ENCODE measurements at regions not wholly inside any gene's neighbourhood (a gene's known extent, or its start where the extent isn't known, plus 50 kb on each side); places are given as distances from the start of the nearest gene placed in this dataset.
"Not testable (repeated sequence)": the region's sequence is repeated elsewhere in the genome, so short reads cannot be mapped to it uniquely, and the experiment has no call there.

DNA sequence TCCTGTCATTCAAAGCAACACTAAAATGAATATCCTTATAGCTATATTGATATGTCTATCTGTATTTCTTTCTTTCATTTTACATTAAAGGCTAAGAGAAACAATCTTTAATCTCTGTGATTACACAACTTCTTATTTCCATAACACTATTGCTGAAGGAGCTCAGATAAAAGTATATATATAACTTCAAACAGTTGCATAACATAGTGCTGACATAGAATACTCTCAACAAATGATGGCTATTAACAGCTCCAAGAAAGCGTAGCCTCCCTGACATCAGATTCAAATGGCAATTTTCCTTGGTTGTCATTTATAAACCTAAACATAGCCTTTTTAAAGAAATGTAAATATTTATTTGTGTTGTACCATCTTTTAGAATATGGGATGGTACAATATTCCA is 116.6 kb upstream of the PTPRG start:
- no peak for DNase-seq (ENCODE audit: low read depth in 2 of 2)

DNA sequence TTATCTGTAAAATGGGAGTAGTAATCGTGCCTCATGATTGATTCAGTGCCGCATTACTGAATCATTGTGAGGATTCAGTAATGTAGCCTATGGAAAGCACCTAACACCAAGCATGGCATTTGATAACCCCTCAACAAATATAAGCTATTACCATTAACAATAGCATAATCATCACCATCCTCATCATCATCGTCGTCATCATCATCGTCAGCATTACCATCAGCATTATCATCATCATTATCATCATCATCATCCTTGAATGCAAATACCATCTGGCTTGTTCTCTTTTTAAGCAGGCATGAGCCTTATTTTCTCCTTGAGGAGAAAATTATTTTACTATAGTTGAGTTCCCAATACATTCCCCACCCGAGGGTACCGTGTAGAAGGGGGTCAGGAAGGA is 115.4 kb upstream of the PTPRG start:
- no peak for DNase-seq (ENCODE audit: low read depth in 2 of 2)

DNA sequence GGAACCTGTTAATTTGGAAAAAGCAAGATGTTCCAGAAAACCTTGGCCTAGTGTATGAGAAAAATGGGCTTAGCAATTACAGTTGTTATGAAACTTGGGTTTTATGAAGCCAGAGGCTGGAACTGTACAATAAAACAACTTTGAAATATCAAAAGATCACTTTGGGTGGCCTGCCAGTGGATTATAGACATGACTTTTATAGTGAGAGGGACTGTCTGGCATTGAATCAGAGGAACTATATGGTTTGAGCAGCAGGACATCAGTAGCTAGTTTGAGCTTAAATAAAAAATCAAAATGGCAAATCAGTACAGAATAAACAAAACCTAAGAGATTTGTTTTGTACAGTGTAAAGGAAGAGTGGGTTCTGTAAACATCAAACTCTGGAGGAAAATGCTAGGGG is 115.0 kb upstream of the PTPRG start:
- DNase-seq (ENCODE audit: low read depth in 2 of 2) = no peak

DNA sequence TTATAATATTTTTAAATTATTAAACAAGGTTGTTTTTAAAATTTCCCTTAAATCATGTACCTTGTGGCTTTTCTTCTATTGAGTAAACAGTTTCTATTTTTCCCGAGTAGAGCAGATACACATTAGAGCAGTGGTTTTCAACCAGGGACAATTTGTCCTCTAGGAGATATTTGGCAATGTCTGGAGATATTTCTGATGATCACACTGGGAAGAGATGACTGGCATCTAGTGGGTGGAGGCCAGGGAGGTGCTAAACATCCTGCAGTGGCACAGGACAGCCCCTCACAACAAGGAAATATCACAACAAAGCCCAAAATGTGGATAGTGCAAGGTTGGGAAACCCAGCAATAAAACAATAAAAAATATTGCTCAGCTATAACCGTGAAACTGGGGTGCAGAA is 113.0 kb upstream of the PTPRG start:
- no peak for DNase-seq (ENCODE audit: low read depth in 2 of 2)

DNA sequence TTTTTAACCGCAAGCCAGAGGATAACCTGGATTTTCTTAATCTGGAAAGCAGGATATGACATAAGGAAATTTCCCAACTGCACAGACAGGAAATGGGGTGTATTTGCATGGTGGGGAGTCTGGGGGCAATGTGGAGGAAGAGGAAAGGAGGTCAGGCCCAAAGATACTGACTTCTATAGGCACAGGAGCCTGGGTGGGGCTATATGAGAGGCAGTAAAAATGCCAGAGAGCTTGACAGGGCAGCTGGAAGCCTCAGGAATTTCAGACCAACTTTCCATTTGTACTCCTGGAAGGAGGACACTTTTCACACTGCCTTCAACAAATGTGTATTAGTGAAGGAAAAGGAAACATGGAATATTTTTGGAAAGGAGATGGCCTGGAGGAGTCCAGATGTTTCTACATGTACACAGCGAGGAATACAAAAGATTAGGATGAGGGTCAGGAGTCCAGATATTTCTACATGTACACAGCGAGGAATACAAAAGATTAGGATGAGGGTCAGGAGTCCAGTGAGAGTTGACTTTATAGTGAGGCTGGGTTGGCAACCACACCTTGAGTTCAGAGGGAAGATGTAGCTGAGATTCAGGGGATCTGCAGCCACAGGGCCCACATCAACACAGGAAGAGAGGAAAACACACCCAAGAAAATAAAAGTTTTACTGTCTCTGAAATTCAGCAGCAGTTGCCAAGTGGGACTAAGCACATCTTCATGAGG is 111.9 kb upstream of the PTPRG start:
- no peak for DNase-seq (ENCODE audit: low read depth in 2 of 2)

DNA sequence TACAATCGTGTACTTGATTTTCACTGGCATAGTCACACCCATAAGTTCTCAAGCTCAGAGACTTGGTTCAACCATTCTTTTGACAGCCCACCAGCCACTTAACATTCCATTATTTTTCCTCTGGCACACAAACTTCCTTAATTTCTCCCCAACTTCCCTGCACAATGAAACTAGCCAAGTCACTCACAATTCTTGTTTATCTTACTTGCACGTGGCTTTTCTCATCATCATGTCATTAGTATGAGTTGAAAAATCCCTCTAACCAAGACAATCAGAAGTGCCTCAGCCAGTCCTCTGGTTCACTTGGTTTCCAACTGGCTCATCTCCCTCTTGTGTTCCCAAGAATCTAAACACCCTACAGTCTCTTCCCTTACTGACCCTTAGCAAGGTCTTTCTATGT is 110.5 kb upstream of the PTPRG start:
- no peak for DNase-seq (ENCODE audit: low read depth in 2 of 2)

DNA sequence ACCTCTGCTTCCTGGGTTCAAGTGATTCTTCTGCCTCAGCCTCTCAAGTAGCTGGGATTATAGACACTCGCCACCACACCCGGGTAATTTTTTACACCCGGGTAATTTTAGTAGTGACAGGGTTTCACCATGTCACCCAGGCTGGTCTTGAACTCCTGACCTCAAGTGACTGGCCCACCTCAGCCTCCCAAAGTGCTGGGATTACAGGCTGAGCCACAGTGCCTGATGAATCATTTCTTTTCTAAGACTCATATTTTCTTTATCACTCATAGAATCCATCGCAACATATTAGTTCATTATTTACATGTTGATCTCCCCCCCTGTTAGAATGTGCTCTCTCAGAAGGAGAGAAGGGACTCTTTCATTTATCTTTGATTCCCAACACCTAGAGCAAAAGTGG is 109.5 kb upstream of the PTPRG start:
- no peak for DNase-seq (ENCODE audit: low read depth in 2 of 2)

DNA sequence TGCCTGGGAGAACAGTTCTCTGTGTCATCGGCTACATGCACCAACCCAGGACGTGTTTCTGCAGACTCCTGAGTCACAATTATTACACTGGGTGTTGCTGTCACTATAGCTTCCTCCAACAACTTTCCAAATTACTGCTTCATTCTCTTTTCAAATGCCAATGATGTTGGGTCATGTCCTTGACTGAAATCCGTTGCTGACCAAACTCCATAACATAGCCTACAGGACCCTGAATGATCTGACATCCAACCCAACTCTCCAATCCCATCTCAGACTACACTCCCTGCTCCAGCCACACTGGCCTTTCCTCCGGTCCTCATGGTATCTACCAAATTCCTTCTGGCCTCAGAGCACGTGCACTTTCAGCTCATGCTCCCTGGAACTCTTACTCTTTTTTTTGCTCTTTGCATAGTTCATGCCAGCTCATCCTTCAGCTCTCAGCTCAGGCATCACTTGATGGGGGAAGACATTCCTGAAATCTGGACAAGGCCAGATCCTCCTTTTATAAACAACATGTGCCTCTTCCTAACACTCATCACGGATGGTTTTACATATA is 108.8 kb upstream of the PTPRG start:
- no peak for DNase-seq (ENCODE audit: low read depth in 2 of 2)

DNA sequence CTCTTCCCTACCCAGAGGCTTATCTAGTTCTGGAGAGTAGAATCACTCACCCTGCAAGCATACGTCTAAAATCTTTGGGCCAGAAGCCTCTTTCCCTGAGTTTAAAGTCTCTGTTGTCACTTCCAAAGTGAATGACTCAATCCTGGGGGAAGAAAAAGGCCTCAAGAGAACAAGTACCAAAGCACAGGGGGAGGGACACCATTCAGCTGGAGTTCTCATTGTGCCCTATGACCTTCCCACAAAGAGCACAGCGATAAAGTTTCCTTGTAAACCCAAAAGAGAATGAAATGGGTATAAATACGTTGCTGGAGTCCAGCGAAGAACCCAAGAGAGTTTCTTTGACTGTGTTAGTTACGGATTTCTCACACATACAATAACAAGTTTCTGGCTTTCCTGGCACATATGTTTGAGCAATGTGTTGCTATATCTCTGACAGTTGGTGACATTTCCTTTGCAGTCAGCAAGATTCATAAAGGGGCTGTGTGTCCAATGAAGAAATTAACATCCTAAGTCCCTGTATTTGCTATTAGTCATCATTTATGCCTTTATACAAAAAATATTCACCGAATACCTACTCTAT is 107.3 kb upstream of the PTPRG start:
- DNase-seq (ENCODE audit: low read depth in 2 of 2) = no peak

DNA sequence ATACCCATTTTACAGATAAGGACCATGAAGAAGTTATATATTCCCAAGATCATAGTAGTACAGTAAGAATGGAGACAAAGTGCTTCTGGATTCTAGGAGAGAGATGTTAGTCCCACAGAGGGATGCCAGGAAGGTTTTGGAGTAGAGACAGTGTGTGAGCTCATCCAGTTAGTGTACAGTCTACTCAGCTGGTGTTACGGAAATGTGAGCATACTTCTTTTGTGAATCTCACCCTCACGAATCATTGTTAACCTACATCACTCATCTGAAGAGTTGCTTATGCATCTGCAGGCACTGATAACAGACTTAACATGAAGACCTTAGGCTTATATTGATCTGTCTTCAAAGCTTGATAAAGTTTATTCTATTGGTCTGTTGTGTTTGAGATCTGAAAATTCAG is 106.6 kb upstream of the PTPRG start:
- DNase-seq (ENCODE audit: low read depth in 2 of 2) = no peak

DNA sequence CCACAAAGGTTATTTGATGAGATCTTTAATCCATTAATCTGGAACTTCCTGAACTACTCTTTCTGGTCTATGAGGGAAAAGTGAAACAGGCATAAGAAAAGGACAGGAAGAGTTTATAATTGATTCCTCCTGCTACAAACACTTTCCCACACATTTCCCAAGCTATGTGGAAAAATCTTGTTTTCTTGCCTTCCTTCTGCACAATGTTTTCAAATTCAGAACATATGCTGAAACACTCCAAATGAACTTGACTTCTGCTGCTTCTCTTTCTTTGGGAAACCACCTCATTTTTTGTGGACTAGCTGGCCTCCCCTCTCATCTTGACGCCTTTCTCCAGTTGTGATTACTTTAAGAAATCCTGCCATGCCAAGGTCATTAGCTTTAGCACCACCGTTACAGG is 100.7 kb upstream of the PTPRG start:
- no peak for DNase-seq (ENCODE audit: low read depth in 2 of 2)

DNA sequence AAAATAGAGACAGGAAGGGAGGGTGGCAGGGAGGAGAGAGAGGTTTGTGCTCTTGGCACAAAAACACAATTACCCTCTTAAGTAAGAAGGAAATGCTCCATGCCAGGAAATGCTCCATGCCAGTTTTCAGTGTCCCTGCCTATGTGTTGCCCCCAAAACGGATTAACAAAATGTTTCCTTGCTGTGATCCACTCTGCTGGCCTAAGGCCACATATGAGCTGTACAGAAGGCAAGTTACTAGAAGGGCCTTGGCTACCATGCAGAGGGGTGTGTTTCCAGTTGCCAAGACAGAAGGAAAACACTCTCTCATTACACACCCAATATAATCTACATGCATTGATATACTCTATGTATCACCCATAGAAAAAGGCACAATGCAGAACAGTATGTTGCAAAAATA is 98.2 kb upstream of the PTPRG start:
- no peak for DNase-seq (ENCODE audit: low read depth in 2 of 2)

DNA sequence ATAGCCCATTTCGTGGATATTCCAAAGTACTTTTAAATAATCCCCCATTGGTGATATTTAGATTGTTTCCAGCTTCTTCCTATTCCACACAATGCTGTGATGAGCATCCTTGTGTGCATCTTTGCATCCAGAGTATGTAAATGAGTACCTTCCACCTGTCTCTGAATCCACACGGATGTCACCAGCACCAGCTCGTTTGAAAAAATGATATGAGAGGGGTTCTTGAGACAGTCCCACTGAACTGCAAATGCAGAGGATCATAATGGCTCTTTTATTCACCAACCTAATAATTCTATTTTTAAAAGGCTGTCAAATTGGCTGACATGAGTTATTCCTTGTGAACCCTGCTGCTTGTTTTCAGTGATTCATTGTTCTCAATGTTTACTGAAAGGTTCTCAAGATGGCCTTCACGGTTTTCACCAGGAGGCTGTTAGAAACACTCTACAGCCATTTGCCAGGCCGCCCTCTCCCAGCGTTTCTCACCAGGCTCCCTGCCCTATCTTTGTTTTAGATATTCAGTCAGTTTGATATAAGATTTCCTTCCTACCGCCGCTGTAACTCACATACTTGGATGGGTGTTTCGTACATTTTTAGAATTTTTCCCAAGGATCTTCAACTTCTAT is 96.7 kb upstream of the PTPRG start:
- no peak for DNase-seq (ENCODE audit: low read depth in 2 of 2)

DNA sequence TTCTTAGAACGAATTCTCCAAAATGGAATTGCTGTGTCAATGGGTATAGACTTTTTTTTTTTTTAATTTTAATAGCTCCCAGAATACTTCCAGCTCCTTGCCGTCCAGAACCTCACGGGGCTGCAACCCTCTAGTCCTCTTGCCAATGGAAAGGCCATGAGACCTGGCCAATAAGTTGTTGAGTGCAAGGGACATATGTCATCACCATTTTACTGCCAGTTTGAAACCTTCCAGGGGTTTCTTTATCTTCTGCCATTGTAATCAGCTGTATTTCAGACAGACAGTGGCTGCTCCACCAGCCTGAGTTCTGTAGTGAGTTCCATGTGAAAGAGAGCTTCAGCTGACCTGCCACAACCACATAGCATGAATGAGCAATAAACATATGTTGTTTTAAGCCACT is 95.0 kb upstream of the PTPRG start:
- no peak for DNase-seq (ENCODE audit: low read depth in 2 of 2)

DNA sequence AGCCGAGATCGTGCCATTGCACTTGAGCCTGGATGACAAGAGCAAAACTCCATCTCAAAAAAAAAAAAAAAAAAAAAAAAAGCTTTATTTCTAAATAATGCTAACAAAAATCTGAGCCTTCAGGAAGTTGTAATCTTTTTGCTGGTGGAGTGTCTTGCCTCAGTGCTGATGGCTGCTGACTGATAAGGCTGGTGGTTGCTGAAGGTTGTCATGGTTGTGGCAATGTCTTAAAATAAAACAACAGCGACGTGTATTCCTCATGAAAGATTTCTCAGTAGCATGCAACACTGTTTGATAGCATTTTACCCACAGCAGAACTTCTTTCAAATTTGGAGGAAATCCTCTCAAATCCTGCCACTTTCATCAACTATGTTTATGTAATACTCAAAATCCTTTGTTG is 77.4 kb upstream of the PTPRG start:
- no peak for DNase-seq (ENCODE audit: low read depth in 2 of 2)

DNA sequence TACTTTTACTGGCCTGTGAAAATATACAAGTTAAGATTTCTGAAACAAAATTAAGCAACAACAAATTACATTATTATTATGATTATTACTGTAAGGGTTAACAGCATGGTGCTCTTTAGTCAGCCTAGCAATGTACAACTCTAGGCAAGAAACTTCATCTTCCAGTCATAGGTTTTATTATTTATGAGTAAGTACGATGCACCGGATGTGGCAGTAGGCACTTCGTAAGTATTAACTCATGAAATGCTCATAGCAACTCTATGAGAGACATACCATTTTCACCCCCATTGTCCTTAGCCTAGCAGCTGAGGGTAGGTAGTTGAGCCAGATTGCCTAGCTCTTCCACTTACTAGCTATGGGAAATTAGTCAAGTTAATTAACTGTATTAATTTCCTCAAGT is 68.0 kb upstream of the PTPRG start:
- DNase-seq (ENCODE audit: low read depth in 2 of 2) = no peak

DNA sequence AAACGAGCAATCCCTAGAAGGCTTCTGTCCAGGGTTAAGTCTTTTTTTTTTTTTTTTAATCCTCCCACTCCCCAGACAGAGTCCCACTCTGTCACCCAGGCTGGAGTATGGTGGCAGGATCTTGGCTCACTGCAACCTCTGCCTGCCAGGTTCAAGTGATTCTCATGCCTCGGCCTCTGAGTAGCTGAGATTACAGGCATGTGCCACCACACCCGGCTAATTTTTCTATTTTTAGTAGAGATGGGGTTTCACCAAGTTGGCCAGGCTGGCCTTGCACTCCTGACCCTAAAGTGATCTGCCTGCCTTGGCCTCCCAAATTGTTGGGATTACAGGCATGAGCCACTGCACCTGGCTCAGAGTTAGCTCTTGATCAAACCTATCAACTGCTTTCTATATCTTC is 67.1 kb upstream of the PTPRG start:
- DNase-seq (ENCODE audit: low read depth in 2 of 2) = not testable (repeated sequence)

DNA sequence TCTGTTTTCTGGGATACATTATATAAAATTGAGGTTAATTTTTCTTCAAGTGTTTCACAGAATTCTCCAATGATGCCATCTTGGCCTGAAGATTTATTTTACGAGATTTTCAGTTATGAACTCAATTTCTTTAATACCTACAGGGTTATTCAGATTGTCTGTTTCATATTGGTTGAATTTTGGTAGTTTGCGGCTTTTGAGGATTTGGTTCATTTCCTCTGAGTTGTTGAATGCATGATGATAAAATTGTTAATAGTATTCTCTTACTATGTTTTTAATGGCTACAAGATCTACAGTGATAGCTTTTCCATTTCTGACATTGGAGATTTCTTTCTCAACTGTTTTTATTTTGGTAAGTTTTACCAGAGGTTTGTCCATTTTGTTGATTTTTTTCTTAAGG is 63.9 kb upstream of the PTPRG start:
- DNase-seq (ENCODE audit: low read depth in 2 of 2) = no peak

DNA sequence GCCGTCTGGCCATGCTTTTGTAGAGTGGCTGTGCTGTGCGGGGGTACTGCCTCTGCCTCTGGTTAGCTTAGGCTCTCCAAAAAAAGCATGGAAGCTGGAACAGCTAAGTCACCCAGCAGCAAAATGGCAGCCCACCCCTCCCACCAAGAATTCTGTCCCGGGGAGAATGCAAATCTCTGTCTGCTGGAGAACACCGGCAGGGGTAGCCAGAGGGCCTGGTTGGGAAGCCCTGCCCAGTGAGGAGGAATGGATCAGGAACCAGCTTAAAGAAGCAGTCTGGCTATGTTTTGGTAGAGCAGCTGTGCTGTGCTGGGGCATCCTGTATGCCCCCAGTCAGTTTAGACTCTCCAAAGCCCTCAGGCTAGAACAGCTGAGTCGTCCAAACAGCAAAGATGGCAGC is 56.2 kb upstream of the PTPRG start:
- no peak for DNase-seq (ENCODE audit: low read depth in 2 of 2)

DNA sequence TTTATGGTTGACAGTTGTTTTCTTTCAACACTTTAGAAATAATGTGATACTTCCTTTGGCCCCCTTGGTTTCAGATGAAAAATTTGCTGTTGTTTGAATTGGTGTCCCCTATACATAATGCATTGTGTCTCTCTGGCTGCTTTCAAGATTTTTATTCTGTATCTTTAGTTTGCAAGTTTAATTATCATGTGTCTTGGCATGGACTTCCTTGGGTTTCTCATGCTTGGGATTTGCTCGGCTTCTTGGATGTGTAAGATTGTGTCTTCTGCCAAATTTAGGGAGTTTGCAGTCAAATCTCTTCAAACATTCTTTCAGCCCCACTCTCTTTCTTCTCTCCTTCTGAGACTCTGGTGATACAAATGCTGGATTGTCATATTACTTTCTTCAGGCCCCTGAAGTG is 53.4 kb upstream of the PTPRG start:
- DNase-seq (ENCODE audit: low read depth in 2 of 2) = no peak
